Motor neuron (in vitro differentiated cells): ENCODE measurements at regions not wholly inside any gene's neighbourhood (a gene's known extent, or its start where the extent isn't known, plus 50 kb on each side); places are given as distances from the start of the nearest gene placed in this dataset.

Experiments
- ATAC-seq, 8 experiments: fragments of 200-7000 bp; cut with Tn5 transposase; replicated peaks in 6 of 8; 2 replicates each; pipeline ENCODE4 v1.8.0; 2021; ENCODE audit warnings: mild to moderate bottlenecking in 8 of 8, moderate library complexity in 8 of 8
- H3K27ac ChIP-seq, 2 donors: fragments of 250-450 bp; sonication (Bioruptor Pico); 2 replicates each; pipeline ENCODE4 v1.9.0; 2021; ENCODE audit warnings: antibody characterized with exemption in 2 of 2, mild to moderate bottlenecking in 2 of 2, moderate library complexity in 1 of 2
- H3K4me1 ChIP-seq, 2 donors: fragments of 250-450 bp; sonication (Bioruptor Pico); replicated peaks in 1 of 2; 2 replicates each; pipeline ENCODE4 v1.6.1; 2021; ENCODE audit warnings: antibody characterized with exemption in 2 of 2, mild to moderate bottlenecking in 2 of 2, moderate library complexity in 1 of 2
- H3K4me3 ChIP-seq, 5 donors: fragments of 250-450 bp; sonication (Bioruptor Pico); 2 replicates each; pipeline ENCODE4 v1.9.0; 2021; ENCODE audit warnings: antibody characterized with exemption in 5 of 5, mild to moderate bottlenecking in 5 of 5, moderate library complexity in 4 of 5
- WGBS, 10 experiments: fragments of 450-650 bp; shearing (Covaris generic); methylation state at CpG; one replicate each; pipeline ENCODE4 v1.0.0; 2022; 5-methylcytosine and 5-hydroxymethylcytosine counted together
- in situ Hi-C, 9 experiments: fragments of 400-800 bp; cut with MboI; loops; one replicate each; pipeline ENCODE4 v1.15.0; 2021; ENCODE audit warnings: low sequenced_read_pairs in 9 of 9, low pct_unique_long_range_greater_than_20kb in 2 of 9; ENCODE audit not compliant: unreplicated experiment in 9 of 9

DNA sequence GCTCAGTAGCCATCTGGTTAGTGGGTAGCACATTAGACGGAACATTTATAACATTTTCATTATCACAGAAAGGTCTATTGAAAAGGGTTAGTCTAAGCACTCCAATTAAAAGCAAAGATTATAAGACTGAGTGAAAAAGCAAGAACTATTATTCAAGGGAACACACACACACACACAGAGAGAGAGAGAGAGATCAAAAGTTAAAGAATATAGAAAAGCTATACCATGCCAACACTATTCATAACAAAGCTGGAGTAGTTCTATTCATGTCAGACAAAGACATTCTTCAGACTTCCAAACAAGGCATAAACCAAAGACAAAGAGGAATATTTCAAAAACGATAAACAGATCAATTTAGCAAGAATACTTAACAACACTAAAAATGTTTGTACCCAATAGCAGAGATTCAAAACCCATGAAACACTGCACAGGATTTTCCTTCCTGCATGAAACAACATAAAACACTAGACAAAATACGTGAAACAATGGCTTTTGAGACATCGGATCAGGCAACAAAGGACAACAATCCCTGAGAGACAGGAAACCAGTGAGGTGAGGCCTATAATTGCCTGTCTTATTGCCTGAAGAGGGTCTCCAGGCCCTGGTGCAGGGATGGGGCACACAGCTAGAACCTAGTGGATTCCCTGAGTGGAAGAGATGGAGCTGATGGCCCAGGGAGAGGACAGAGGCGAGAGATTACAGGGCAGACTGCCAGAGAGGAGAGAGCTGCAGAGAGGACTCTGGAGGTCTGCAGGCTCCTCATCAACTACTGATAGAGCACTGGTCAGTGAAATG lies 83.6 kb upstream of the NPAS2 start:
- 61 to 97% (median 79%) methylated on average over 1 to 5 of the region's 5 CpGs for WGBS, 10 experiments
- H3K27ac ChIP-seq = no peak overlapping the region
- H3K4me3 ChIP-seq = no peak overlapping the region
- peak in 1 of 8 experiments; percentile 13 for ATAC-seq
- in situ Hi-C loops = loop anchor here in 3 of 9 experiments (10.0 to 25.0 kb wide), 2 partner anchors 238 to 251 kb away; no protein-coding TSS in a partner anchor
- peaks cover 16 to 26% of the 10 kb centered on the region in 2 donors for H3K4me1 ChIP-seq

DNA sequence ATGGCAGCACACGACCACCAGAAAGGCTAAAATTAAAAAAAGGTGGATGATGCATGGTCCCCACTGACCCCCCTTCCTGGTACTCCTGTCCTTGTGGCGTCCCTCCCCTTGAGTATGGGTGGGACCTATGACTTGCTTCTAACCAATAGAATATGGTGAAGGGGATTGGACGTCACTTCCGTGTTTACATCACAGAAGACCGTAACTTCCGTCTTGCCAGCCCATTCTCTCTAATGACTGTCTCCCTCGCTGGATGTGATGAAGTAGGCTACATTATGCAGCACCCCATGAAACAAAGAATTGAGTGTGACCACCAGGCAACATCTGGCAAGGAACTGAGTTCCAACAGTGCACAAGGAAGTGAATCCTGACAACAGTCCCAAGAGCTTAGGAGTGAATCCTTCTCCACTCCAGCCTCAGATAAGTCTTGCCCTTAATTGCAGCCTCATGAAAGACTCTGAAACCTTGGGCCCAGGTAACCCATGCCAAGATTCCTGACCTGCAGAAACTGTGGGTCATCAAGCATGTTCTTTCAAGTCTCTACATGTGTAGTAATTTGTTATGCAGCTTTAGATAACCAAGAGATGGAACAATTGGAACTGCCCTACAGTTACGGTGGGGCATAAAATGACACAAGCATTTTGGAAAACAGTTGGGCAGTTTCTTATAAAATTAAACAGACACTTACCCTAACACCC lies 80.1 kb upstream of the NPAS2 start:
- no peak for ATAC-seq

DNA sequence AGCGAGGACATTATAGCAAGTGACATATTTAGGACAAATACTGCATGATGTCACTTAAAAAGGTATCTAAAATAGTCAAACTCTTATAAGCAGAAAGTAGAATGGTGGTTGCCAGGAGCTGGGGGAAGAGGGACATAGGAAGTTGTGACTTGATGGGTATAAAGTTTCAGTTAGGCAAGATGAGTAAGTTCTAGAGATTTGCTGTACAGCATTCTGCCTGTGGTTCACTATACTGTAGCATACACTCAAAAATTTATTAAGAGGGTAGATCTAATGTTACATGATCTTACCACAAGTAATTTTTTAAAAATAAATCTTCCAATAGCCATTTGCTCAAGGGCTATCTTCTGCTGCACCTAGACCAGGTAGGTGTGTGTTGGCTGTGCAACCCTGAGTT lies 78.1 kb upstream of the NPAS2 start:
- H3K27ac ChIP-seq = no peak overlapping the region
- H3K4me3 ChIP-seq = no peak overlapping the region
- ATAC-seq = no peak
- WGBS, 10 experiments = 82 to 100% (median 100%) methylated on average over 1 of the region's 1 CpG; no CpG with 5 or more reads in 1 of the 10 experiments
- in situ Hi-C loops = loop anchor here in 2 of 9 experiments (25.0 kb wide), 1 partner anchor 245 kb away; no protein-coding TSS in a partner anchor
- no peaks in the 10 kb centered on the region for H3K4me1 ChIP-seq

More for the DNA sequence above, 80.1 kb upstream of the NPAS2 start:
- Histone ChIP-seq H3K4me1 (peaks cover 4 to 10% of the 10 kb centered on the region in 2 donors), H3K27ac (no peak overlapping the region), H3K4me3 (no peak overlapping the region)
- 60 to 100% (median 81%) methylated on average over 1 to 7 of the region's 8 CpGs; no CpG with 5 or more reads in 1 of the 10 experiments for WGBS, 10 experiments
- in situ Hi-C loops = loop anchor here in 3 of 9 experiments (10.0 to 25.0 kb wide), 2 partner anchors 235 to 247 kb away; no protein-coding TSS in a partner anchor

DNA sequence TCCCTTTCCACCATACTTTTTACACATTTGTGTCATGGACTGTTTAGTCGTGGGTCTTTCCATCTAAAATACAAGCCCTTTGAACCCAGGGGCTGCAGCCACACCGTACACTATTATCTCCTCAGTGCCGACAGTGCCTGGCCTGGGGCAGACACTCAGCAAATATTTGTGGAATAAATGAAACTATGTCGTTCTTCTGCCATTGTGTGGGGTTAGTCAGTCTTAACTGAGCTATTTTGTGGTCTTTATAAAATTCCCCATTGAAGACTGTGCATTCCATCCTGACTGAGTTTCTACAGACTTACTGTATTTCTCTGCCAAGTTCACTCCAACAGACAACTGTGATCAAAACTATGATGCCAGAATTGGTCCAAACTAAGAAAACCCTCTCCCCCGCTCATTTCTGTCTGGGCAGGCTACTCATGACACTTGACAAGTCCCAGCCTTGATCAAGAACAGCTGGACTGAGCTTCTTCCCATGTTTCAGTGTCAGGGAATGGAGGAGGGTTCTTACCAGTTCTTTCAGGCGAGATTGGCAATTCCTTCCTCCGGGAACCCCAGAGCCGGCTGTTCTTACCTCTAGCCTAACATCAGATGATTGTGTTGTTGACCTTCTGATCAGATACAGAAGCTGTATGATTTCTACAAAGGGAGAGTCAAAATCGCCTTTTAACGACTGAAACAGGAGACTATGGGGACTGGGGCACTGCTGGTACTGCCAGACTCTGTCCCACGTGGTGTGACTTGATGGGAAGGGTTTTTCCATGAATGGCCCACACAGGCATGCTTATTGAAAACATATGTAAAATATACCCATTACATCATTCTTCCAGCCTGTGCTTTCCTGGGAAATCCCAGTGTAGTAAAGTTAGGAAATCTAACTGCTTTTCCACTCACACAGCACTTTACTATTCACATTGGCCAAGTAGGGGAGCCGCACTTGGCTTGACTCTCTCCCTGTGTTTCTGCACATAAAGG lies 77.4 kb upstream of the NPAS2 start:
- WGBS, 10 experiments = 0 to 97% (median 63%) methylated on average over 1 to 12 of the region's 12 CpGs

DNA sequence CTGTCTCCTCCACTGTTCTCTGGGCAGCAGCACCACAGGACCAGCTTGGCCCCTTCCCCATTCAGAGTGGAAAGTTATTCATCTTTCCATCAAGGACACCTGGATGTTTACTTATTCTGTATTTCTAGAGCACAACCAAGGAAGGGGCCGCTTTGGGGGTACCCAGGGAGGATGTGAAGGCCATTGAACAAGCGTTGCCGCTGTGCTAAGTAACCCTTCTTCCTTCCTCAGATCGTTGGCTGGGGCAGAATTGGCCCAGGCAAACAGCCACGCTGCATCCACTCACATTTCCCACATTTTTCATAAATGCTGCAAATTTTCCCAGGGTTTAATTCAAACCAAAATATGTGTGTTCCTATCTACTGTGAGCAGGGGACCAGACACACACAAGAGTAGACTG lies 76.2 kb upstream of the NPAS2 start:
- no peaks in the 10 kb centered on the region for H3K4me1 ChIP-seq
- ATAC-seq = no peak
- in situ Hi-C loops = loop anchor here in 2 of 9 experiments (25.0 kb wide), 1 partner anchor 244 kb away; no protein-coding TSS in a partner anchor
- H3K4me3 ChIP-seq = no peak overlapping the region
- WGBS, 10 experiments = 79 to 96% (median 90%) methylated on average over 3 to 4 of the region's 5 CpGs; no CpG with 5 or more reads in 6 of the 10 experiments
- H3K27ac ChIP-seq = no peak overlapping the region

More for the DNA sequence above, 77.4 kb upstream of the NPAS2 start:
- peak in 4 of 8 experiments; percentile 49 to 98 (median 96) for ATAC-seq
- Histone ChIP-seq H3K4me3 (no peak overlapping the region), H3K27ac (no peak overlapping the region), H3K4me1 (no peaks in the 10 kb centered on the region)
- in situ Hi-C loops = loop anchor here in 2 of 9 experiments (25.0 kb wide), 1 partner anchor 245 kb away; no protein-coding TSS in a partner anchor

DNA sequence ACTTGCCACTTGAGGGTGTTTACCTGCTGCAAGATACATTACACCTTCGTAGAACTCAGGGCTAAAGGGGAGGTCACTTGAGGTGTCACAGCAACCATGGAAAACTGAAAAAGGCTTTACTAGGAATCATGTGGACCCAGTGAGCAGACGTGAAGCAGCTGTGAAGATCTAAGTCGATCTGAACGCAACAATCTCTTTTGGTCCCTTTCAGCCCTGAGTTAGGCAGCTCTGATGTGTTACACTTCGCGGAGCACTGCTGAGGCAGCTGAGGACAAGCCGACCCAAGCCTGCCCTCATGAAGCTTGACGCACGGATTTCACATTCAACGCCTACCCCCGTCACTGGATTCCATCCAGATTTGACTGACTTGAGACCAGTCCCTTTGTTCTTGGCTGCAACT lies 75.8 kb upstream of the NPAS2 start:
- Histone ChIP-seq H3K4me3 (no peak overlapping the region), H3K4me1 (no peaks in the 10 kb centered on the region), H3K27ac (no peak overlapping the region)
- in situ Hi-C loops = loop anchor here in 2 of 9 experiments (25.0 kb wide), 1 partner anchor 243 kb away; no protein-coding TSS in a partner anchor
- 67 to 100% (median 90%) methylated on average over 1 to 11 of the region's 11 CpGs; no CpG with 5 or more reads in 3 of the 10 experiments for WGBS, 10 experiments
- ATAC-seq = no peak

DNA sequence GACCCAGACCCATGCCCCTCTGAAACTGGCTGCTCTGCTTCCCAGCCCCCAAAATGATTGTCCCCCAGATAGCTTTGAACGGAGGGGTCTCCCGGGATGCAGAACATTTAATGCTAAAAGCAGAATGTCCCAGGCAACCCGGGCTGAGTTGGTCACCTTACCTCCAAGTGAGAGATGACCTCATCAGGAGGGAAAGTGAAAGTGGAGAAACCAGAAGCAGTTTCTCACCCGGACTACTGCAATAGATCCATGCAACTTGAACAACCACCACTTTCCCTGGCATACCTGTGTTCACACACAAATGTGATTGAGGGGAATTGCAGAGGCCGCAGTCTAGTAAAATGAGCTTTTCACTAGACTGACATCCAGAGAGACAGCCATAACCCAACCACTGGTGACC lies 75.3 kb upstream of the NPAS2 start:
- no peak overlapping the region for H3K27ac ChIP-seq
- no peak overlapping the region for H3K4me3 ChIP-seq
- in situ Hi-C loops = loop anchor here in 2 of 9 experiments (25.0 kb wide), 1 partner anchor 243 kb away; no protein-coding TSS in a partner anchor
- WGBS, 10 experiments = 50 to 90% (median 75%) methylated on average over 1 to 4 of the region's 5 CpGs; no CpG with 5 or more reads in 3 of the 10 experiments
- no peaks in the 10 kb centered on the region for H3K4me1 ChIP-seq
- ATAC-seq = peak in 1 of 8 experiments; percentile 29

DNA sequence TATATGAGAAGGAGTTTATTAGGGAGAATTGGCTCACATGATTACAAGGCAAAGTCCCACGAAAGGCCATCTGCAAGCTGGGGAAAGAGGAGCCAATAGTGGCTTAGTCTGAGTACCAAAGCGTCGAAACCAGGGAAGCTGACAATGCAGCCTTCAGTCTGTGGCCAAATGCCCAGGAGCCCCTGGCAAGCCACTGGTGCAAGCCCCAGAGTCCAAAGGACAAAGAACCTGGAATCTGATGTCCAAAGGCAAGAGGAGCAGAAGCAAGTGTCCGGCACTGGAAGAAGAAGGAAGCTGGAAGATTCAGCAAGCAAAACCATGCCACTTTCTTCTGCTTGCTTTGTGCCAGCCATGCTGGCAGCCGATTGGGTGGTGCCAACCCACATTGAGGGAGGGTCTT lies 74.3 kb upstream of the NPAS2 start:
- Histone ChIP-seq H3K4me1 (no peaks in the 10 kb centered on the region), H3K27ac (no peak overlapping the region), H3K4me3 (no peak overlapping the region)
- ATAC-seq = no peak
- WGBS, 10 experiments = 75 to 95% (median 88%) methylated on average over 2 to 5 of the region's 5 CpGs; no CpG with 5 or more reads in 2 of the 10 experiments
- in situ Hi-C loops = loop anchor here in 2 of 9 experiments (25.0 kb wide), 1 partner anchor 242 kb away; no protein-coding TSS in a partner anchor

DNA sequence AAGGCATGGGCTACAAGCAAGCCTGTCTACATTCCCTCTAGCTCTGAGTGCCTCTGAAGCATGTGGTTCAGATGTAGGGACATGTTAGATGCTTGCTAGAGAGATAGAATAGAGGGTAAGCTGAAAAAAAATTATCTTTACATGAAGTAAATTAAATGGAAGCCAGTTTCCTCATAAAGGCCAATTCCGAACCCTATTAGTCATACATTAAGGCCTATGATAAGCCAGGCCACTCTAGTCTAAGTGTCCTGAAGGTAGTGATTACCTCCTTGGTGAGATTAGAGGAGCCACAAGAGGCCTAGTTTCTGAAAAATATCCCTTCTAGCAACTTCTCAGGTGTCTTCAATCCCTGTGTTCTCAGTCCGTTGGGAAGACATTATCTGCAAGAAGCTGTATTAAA lies 72.4 kb upstream of the NPAS2 start:
- H3K27ac ChIP-seq = no peak overlapping the region
- H3K4me3 ChIP-seq = no peak overlapping the region
- WGBS, 10 experiments = 76 to 100% (median 92%) methylated on average over 1 to 2 of the region's 2 CpGs; no CpG with 5 or more reads in 2 of the 10 experiments
- no peak for ATAC-seq
- in situ Hi-C loops = loop anchor here in 2 of 9 experiments (25.0 kb wide), 1 partner anchor 240 kb away; no protein-coding TSS in a partner anchor
- H3K4me1 ChIP-seq = no peaks in the 10 kb centered on the region

DNA sequence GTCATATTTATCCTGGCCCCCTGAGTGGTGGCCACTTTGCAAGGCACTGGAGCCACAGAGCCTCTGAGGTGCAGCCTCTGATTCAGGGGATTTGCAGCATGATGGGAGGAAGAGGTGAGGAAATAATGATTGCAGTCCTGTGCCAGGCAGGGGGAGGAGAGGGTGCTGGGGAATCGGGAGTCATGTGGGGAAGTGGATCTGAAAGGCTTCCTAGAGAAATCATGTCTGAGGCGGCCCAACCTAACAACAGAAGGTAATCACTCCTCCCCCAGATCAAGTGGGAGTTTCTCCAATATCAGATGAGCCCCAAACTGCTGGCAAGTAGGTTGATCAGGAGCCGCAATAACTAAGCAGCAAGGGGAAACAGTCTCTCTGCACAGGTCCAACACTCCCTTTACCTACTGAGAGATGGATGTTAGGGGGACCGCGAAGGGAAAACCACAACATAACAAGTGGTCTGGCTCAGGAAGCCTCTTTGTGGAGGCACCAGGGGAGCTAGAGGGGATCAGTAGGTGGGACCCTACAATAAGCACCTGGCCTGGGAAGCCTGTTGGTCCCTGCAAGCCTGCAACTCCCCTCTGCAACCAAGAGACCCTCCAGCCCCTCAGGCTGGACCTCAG lies 71.8 kb upstream of the NPAS2 start:
- Histone ChIP-seq H3K4me1 (no peaks in the 10 kb centered on the region), H3K4me3 (no peak overlapping the region), H3K27ac (no peak overlapping the region)
- ATAC-seq = no peak
- 60 to 100% (median 75%) methylated on average over 1 to 5 of the region's 5 CpGs; no CpG with 5 or more reads in 5 of the 10 experiments for WGBS, 10 experiments
- in situ Hi-C loops = loop anchor here in 2 of 9 experiments (25.0 kb wide), 1 partner anchor 239 kb away; no protein-coding TSS in a partner anchor

DNA sequence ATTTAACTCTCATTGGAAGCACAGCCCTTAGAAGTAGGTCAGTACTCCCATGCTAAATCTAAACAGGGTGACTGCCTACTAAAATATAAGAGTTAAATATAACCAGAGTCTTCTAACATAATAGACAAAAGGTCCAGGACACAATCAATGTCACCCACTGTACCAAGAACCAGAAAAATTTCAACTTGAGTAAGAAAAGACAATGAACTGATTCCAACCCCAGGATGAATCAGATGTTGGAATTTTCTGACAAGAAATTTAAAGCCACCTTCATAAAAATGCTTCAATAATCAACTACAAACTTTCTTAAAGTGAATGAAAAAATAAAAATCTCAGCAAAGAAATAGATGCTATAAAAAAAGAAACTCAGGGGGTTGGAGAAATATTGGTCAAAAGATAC lies 71.3 kb upstream of the NPAS2 start:
- Histone ChIP-seq H3K27ac (no peak overlapping the region), H3K4me1 (no peaks in the 10 kb centered on the region), H3K4me3 (no peak overlapping the region)
- ATAC-seq = no peak
- in situ Hi-C loops = loop anchor here in 2 of 9 experiments (25.0 kb wide), 1 partner anchor 239 kb away; no protein-coding TSS in a partner anchor
